GM19452 (cell line): ENCODE measurements at regions not wholly inside any gene's neighbourhood (a gene's known extent, or its start where the extent isn't known, plus 50 kb on each side); places are given as distances from the start of the nearest gene placed in this dataset.

Experiments
- ATAC-seq: cut with Tn5 transposase; IDR thresholded peaks from one replicate; pipeline ENCODE4 v1.9.1; 2021; ENCODE audit not compliant: unreplicated experiment

DNA sequence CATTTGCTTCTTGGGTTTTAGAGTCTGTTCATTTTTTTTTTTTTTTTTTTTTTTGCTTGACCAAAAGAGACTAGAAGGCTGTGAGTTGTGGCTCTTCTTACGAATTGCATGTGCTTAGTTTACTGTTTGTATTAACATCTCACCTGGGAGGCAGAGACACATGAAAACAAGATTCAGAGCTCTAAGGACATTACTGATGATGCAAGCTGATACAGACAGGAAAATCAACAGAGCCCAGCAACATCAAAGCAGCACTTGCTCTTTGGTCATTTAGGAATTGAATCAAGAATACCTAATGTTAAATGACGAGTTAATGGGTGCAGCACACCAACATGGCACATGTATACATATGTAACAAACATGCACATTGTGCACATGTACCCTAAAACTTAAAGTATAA, 55.7 kb upstream of the HS3ST5 start:
- no peak for ATAC-seq
